HG03060 (cell line): ENCODE measurements at regions not wholly inside any gene's neighbourhood (a gene's known extent, or its start where the extent isn't known, plus 50 kb on each side); places are given as distances from the start of the nearest gene placed in this dataset.
"Not testable (repeated sequence)": the region's sequence is repeated elsewhere in the genome, so short reads cannot be mapped to it uniquely, and the experiment has no call there.

ENCODE experiments used
- ATAC-seq: cut with Tn5 transposase; IDR thresholded peaks from one replicate; pipeline ENCODE4 v1.9.1; 2021; ENCODE audit warnings: low read depth, moderate number of reproducible peaks; ENCODE audit not compliant: unreplicated experiment

GRCh38 chr7:68613897-68614296 is 984.4 kb upstream of the AUTS2 start:
- no peak for ATAC-seq

- ATAC-seq: no peak
Measured at GRCh38 chr7:68619526-68619925, 978.7 kb upstream of the AUTS2 start.

- no peak for ATAC-seq
Measured at GRCh38 chr7:68622500-68622899, 975.8 kb upstream of the AUTS2 start.

- no peak for ATAC-seq
Measured at GRCh38 chr7:68623030-68623429, 975.2 kb upstream of the AUTS2 start.

- no peak for ATAC-seq
Measured at GRCh38 chr7:68627247-68627864, 970.9 kb upstream of the AUTS2 start.

GRCh38 chr7:68630914-68631313 is 967.4 kb upstream of the AUTS2 start:
- ATAC-seq: not testable (repeated sequence)

- ATAC-seq: no peak
Measured at GRCh38 chr7:68640103-68640502, 958.2 kb upstream of the AUTS2 start.

- ATAC-seq: no peak
Measured at GRCh38 chr7:68642727-68643126, 955.5 kb upstream of the AUTS2 start.

GRCh38 chr7:68663392-68663791 is 934.9 kb upstream of the AUTS2 start:
- ATAC-seq: no peak

- ATAC-seq: no peak
Measured at GRCh38 chr7:68671046-68671445, 927.2 kb upstream of the AUTS2 start.

GRCh38 chr7:68671671-68672070 is 926.6 kb upstream of the AUTS2 start:
- ATAC-seq: no peak

GRCh38 chr7:68674826-68675225 is 923.4 kb upstream of the AUTS2 start:
- ATAC-seq: no peak

GRCh38 chr7:68676813-68677535 is 921.3 kb upstream of the AUTS2 start:
- no peak for ATAC-seq

GRCh38 chr7:68678196-68678595 is 920.1 kb upstream of the AUTS2 start:
- no peak for ATAC-seq

- ATAC-seq: no peak
Measured at GRCh38 chr7:68679459-68680234, 918.6 kb upstream of the AUTS2 start.

GRCh38 chr7:68680235-68680872 is 917.9 kb upstream of the AUTS2 start:
- ATAC-seq: no peak

GRCh38 chr7:68682910-68683309 is 915.4 kb upstream of the AUTS2 start:
- no peak for ATAC-seq

GRCh38 chr7:68684246-68684839 is 913.9 kb upstream of the AUTS2 start:
- ATAC-seq: no peak

- no peak for ATAC-seq
Measured at GRCh38 chr7:68684996-68685395, 913.3 kb upstream of the AUTS2 start.

- ATAC-seq: no peak
Measured at GRCh38 chr7:68688416-68689086, 909.7 kb upstream of the AUTS2 start.
